Activated CD4-positive, alpha-beta memory T cell treated with anti-CD3 and anti-CD28 coated beads for 36 hours (primary cell): ENCODE measurements at regions not wholly inside any gene's neighbourhood (a gene's known extent, or its start where the extent isn't known, plus 50 kb on each side); places are given as distances from the start of the nearest gene placed in this dataset.

Experiments used
- CTCF ChIA-PET: fragments of 350-600 bp; sonication (Branson Sonifier 250); formaldehyde crosslinking; loops from one replicate; lab custom pipeline; 2021; ENCODE audit warnings: antibody characterized with exemption, inconsistent platforms; lab: Charles Lee
- POLR2A ChIA-PET: fragments of 350-600 bp; sonication (Branson Sonifier 250); formaldehyde crosslinking; loops from one replicate; lab custom pipeline; 2021; ENCODE audit warnings: antibody characterized with exemption; lab: Charles Lee
- DNase-seq: peaks from one replicate; pipeline ENCODE4 v3.0.0-alpha.2; 2020
- H3K27ac Mint-ChIP-seq: one replicate; pipeline ENCODE4 v1.8.0; 2021; ENCODE audit warnings: mixed read lengths
- H3K27me3 Mint-ChIP-seq: one replicate; pipeline ENCODE4 v1.8.0; 2021; ENCODE audit warnings: mixed read lengths
- H3K36me3 Mint-ChIP-seq: one replicate; pipeline ENCODE4 v1.8.0; 2021; ENCODE audit warnings: mixed read lengths
- H3K4me1 Mint-ChIP-seq: one replicate; pipeline ENCODE4 v1.8.0; 2021; ENCODE audit warnings: low read depth, mixed read lengths
- H3K4me3 Mint-ChIP-seq: one replicate; pipeline ENCODE4 v1.8.0; 2021; ENCODE audit warnings: mild to moderate bottlenecking, mixed read lengths
- H3K9me3 Mint-ChIP-seq: one replicate; pipeline ENCODE4 v1.8.0; 2021; ENCODE audit warnings: mixed read lengths
- intact Hi-C: fragments of 100-400 bp; cut with micrococcal nuclease; formaldehyde crosslinking; loops from one replicate; pipeline ENCODE4 v1.15.1; 2023

DNA sequence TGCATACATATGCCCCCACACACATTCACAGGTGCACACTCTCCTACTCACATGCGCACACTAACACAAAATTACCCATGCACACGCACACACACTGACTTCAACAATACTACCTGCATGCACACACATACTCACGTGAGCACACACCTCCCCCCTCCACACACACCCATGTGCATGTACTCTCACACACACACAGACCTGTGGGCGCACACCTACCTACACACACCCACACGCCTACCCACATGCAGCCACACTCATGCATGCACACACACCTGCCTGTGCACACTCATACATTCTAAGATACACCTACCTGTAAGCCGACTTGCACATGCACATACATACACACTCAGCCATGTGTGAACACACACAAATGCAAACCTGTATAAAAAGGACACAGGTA is 97.3 kb upstream of the GSC start:
- no peak overlapping the region for H3K4me3 Mint-ChIP-seq

DNA sequence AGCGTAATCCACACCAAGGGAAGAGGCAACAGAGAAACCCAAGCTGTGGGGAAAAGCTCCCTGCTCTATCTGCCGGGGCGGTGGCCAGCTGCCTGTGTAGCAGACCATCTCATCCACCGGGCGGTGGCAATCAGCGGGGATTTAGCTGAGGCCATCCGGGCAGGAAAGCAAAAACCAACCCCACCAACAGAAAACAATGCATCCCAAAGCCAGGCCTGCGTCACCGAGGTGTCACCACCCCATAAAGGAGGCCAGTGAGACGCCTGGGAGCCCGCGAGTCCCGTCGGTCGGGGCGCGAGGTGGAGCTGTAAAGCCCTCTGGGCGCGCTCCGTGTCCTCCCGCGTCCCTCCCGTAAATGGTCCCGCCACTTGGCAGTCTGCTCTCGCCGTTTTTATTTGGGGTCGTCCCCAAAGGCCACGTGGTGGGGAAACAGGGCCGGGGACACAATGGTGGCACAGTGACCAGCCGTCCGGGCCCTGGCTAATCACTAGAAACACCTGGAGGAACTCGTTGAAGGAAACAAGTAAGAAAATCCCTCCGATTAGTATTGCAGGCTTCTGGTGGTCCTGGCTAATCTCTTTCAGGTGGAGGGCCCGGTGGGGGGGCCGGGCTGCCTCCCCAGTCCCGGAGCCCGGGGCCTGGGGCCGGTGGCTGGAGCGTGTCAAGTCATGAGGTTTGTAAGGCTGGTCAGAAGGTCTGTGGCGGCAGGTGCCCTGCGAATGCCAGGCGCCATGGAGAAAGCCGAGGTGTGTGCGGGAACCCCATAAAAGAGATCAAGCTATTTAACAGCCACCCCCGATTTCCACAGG is 94.7 kb upstream of the GSC start:
- no peak overlapping the region for H3K27ac Mint-ChIP-seq
- ChIA-PET POLR2A (no interaction called here), CTCF (no interaction called here)
- intact Hi-C loops, result no loop called here
- peaks cover 29% of the 10 kb centered on the region for H3K27me3 Mint-ChIP-seq
- H3K4me3 Mint-ChIP-seq, result no peak overlapping the region
- H3K9me3 Mint-ChIP-seq, result no peaks in the 10 kb centered on the region
- no peaks in the 10 kb centered on the region for H3K4me1 Mint-ChIP-seq
- DNase-seq, result no peak
- no peaks in the 10 kb centered on the region for H3K36me3 Mint-ChIP-seq

More for the DNA sequence above, 97.3 kb upstream of the GSC start:
- intact Hi-C loops, result no loop called here
- CTCF ChIA-PET, result no interaction called here
- H3K27ac Mint-ChIP-seq, result no peak overlapping the region
- POLR2A ChIA-PET, result no interaction called here
- peaks cover 19% of the 10 kb centered on the region for H3K27me3 Mint-ChIP-seq
- H3K36me3 Mint-ChIP-seq, result no peaks in the 10 kb centered on the region
- no peaks in the 10 kb centered on the region for H3K9me3 Mint-ChIP-seq
- no peak for DNase-seq
- no peaks in the 10 kb centered on the region for H3K4me1 Mint-ChIP-seq

DNA sequence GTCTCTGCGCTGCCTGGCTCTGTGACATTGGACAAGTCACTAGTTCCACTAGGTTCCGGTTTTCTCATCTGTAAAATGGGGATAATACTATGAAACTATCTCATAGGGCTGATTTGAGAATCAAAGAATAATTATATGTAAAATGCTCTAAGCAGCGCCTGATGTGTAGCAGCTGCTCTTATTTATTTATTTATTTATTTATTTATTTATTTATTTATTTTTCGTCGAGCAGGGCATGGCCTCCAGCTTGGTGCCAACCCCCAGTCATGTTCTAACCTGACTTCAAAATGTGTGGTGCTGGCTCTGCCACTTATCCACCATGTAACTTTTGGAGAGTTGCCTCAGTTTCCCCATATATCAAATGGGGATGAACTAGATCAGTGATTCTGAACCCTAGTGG is 93.5 kb upstream of the GSC start:
- ChIA-PET POLR2A (no interaction called here), CTCF (no interaction called here)
- H3K9me3 Mint-ChIP-seq, result no peaks in the 10 kb centered on the region
- no peaks in the 10 kb centered on the region for H3K36me3 Mint-ChIP-seq
- H3K27ac Mint-ChIP-seq, result no peak overlapping the region
- no peaks in the 10 kb centered on the region for H3K4me1 Mint-ChIP-seq
- peaks cover 25% of the 10 kb centered on the region for H3K27me3 Mint-ChIP-seq
- intact Hi-C loops, result no loop called here
- DNase-seq, result no peak
- no peak overlapping the region for H3K4me3 Mint-ChIP-seq

DNA sequence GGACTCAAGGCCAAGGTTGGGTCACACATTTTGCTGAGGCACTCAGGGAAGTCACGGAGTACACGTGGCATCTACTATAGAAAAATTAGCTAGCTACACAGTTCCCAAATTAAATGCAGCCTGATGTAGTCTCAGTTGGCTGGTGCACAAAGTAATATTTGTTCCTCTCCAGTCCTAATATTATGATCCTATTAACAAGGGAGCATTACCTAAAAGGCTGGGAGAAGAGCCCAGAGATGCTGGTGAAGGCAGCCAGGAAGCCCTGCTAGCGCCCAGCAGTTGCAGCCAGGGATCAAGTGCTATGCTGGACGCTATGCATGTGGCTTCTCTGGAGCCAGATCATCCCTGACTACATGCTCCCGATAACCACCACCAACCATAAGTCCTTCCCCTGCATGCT is 88.0 kb upstream of the GSC start:
- H3K9me3 Mint-ChIP-seq, result peaks cover 13% of the 10 kb centered on the region
- no peaks in the 10 kb centered on the region for H3K36me3 Mint-ChIP-seq
- peaks cover 18% of the 10 kb centered on the region for H3K27me3 Mint-ChIP-seq
- H3K27ac Mint-ChIP-seq, result no peak overlapping the region
- intact Hi-C loops, result no loop called here
- POLR2A ChIA-PET, result no interaction called here
- no peaks in the 10 kb centered on the region for H3K4me1 Mint-ChIP-seq
- no peak for DNase-seq
- CTCF ChIA-PET, result no interaction called here
- no peak overlapping the region for H3K4me3 Mint-ChIP-seq

DNA sequence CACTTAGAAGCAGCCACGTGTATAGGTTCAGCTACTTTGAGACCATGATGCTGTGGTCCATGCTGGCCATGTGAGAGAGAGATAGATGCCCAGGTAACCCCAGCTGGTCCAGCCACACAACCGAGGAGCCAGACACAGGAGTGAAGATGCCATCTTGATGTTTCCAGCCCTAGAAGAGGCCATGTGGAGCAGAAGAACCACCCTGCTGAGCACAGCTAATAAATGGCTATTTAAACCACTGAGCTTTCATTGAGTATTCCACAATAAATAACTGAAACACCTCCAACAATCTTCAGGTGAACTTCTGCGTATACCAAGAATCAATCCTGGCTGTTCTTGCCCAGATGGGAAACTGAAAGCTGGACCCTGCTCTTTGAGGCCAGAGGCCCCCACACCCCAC is 84.0 kb upstream of the GSC start:
- H3K36me3 Mint-ChIP-seq, result no peaks in the 10 kb centered on the region
- DNase-seq, result no peak
- no peak overlapping the region for H3K4me3 Mint-ChIP-seq
- intact Hi-C loops, result no loop called here
- peaks cover 13% of the 10 kb centered on the region for H3K9me3 Mint-ChIP-seq
- CTCF ChIA-PET, result no interaction called here
- POLR2A ChIA-PET, result no interaction called here
- H3K27ac Mint-ChIP-seq, result no peak overlapping the region
- peaks cover 6% of the 10 kb centered on the region for H3K27me3 Mint-ChIP-seq
- H3K4me1 Mint-ChIP-seq, result no peaks in the 10 kb centered on the region

DNA sequence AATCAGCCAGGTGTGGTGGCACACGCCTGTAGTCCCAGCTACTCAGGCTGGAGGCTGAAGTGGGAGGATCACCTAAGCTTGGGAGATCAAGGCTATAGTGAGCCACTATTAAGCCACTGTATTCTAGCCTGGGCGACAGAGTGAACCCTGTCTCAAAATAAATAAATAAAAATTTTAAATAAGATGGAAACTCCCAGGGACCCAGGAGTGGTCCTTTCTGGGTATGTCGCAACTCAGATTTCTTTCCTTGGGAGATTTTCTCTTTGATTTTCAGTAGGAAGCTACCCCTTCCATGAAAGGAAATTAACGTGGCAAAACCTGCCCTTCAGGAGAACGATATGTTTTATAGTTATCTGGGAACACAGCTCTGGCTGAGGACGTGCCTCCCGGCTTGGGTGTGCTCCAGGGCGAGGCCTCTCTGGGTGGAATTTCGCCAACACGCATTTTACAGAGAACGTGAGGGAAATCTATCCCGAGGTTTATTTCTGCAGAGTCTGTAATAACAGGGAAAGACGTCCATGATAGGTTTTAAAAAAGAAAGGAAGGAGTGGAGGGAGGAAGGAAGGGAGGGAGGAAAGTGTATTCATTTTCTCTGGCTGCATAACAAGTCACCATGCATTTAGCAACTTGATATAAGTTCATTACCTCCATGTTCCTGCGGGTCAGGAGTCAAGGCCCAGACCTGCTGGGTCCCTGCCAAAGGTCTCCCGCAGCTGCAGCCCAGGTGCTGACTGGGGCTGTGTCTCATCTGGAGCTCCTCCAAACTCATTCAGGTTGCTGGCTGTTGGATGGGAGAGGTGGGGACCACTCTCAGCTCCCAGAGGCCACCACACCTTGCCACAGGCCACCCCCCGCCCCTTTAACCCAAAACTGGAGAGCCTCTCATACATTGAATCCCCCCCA is 80.6 kb upstream of the GSC start:
- no peak for DNase-seq
- no peaks in the 10 kb centered on the region for H3K36me3 Mint-ChIP-seq
- peaks cover 13% of the 10 kb centered on the region for H3K9me3 Mint-ChIP-seq
- H3K4me1 Mint-ChIP-seq, result no peaks in the 10 kb centered on the region
- POLR2A ChIA-PET, result no interaction called here
- CTCF ChIA-PET, result interaction anchor here (0.6 kb wide), 1 partner anchor 15 kb away, joined by 3 read pairs; no protein-coding TSS in a partner anchor
- H3K4me3 Mint-ChIP-seq, result no peak overlapping the region
- no peak overlapping the region for H3K27ac Mint-ChIP-seq
- peaks cover 6% of the 10 kb centered on the region for H3K27me3 Mint-ChIP-seq
- intact Hi-C loops, result no loop called here

DNA sequence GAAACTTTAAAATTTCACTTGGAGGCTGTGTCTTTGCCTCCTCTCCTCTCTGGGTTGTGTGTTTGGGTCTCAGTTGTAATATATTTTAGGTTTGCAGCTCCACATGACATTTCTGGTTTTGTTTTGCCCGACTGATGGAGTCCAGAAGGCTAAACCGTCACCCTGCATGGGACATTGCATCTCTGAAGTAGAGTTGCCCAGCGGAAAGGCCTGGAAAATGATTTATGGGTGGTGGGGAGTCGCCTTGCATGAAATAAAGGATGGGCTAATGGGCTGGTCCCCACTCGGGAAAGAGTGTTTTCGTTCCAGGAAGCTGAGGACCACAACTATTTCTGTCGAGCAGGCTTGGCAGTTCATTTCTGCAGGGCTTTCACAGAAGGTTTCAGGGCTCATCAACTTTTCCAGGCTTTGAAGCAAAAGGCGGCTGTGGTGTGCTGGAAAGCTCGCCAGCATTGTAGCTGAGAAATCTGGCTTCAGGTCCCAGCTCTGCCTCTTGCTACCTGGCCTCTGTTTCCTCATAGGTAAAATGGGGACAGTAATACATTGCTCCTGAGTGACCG is 74.8 kb upstream of the GSC start:
- intact Hi-C loops, result no loop called here

DNA sequence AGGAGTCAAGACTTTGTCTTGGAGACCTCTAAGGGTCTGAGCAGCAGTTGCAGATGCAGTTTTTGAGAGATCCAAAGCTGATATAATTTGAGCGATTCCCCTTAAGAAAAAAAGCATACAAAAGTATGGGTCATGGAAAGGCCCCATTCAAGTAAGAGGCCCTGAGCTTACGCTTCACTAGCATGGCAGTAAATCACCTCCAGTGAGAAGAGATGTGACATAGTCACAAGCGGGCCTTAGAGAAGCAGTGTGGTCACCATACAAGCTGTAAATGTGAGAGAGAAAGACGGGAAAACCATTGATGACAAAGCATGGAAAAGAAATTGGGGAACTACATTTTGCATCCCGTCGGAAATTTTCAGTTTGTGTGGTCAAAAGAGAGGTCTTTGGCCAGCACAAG is 70.6 kb upstream of the GSC start:
- POLR2A ChIA-PET, result no interaction called here
- CTCF ChIA-PET, result no interaction called here

More for the DNA sequence above, 74.8 kb upstream of the GSC start:
- H3K27ac Mint-ChIP-seq, result no peak overlapping the region
- H3K4me1 Mint-ChIP-seq, result no peaks in the 10 kb centered on the region
- no peak overlapping the region for H3K4me3 Mint-ChIP-seq
- no peaks in the 10 kb centered on the region for H3K27me3 Mint-ChIP-seq
- no peak for DNase-seq
- no peaks in the 10 kb centered on the region for H3K9me3 Mint-ChIP-seq
- H3K36me3 Mint-ChIP-seq, result no peaks in the 10 kb centered on the region
- CTCF ChIA-PET, result no interaction called here
- POLR2A ChIA-PET, result no interaction called here

DNA sequence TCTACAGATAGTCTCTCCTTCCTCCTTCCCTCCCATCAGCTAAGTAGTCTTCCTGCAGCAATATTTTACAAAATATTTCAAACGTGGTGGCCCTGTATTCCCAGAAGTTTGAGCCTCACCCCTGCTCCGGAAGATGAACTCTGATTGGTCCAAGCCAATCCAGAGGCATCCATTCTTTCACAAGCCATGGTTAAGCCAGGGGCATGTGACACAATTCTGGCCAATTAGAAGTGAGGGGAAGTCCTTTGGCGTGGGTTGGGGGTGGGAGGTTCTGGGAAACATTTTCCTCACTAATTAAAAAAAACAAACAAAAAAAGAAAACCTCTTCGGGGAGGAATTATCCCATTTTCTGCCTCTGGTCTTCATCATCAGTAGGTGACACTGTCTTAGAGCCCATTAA is 69.4 kb upstream of the GSC start:
- CTCF ChIA-PET, result no interaction called here
- intact Hi-C loops, result no loop called here
- Mint-ChIP-seq H3K9me3 (peaks cover 5% of the 10 kb centered on the region), H3K27me3 (no peaks in the 10 kb centered on the region), H3K27ac (no peak overlapping the region), H3K4me3 (no peak overlapping the region), H3K4me1 (no peaks in the 10 kb centered on the region), H3K36me3 (no peaks in the 10 kb centered on the region)
- POLR2A ChIA-PET, result no interaction called here
- no peak for DNase-seq

More for the DNA sequence above, 70.6 kb upstream of the GSC start:
- H3K4me1 Mint-ChIP-seq, result no peaks in the 10 kb centered on the region
- intact Hi-C loops, result no loop called here
- peaks cover 5% of the 10 kb centered on the region for H3K9me3 Mint-ChIP-seq
- H3K27ac Mint-ChIP-seq, result no peak overlapping the region
- no peaks in the 10 kb centered on the region for H3K36me3 Mint-ChIP-seq
- no peak overlapping the region for H3K4me3 Mint-ChIP-seq
- H3K27me3 Mint-ChIP-seq, result no peaks in the 10 kb centered on the region
- no peak for DNase-seq

DNA sequence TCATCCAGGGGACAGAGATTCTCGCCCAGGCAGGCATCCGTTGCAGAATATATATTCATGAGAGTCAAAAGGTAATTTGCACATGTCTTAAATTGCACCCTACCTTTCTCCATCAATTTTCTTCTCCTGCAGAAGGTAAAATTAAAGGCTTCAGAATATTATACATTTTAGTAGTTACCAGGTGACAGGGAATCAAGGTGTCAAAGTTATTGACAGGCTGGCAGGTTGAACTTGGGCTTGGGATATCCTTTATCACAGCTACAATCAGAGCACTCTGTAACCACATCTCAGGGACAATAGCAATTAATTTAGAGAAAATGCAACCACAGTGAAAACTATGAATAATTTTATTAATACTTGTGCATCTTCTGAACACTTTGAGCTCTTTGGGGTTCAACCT is 66.9 kb upstream of the GSC start:
- CTCF ChIA-PET, result no interaction called here
- intact Hi-C loops, result no loop called here
- POLR2A ChIA-PET, result no interaction called here
- Mint-ChIP-seq H3K4me3 (no peak overlapping the region), H3K36me3 (no peaks in the 10 kb centered on the region), H3K27me3 (no peaks in the 10 kb centered on the region), H3K27ac (no peak overlapping the region), H3K4me1 (no peaks in the 10 kb centered on the region), H3K9me3 (peaks cover 5% of the 10 kb centered on the region)
- DNase-seq, result no peak

DNA sequence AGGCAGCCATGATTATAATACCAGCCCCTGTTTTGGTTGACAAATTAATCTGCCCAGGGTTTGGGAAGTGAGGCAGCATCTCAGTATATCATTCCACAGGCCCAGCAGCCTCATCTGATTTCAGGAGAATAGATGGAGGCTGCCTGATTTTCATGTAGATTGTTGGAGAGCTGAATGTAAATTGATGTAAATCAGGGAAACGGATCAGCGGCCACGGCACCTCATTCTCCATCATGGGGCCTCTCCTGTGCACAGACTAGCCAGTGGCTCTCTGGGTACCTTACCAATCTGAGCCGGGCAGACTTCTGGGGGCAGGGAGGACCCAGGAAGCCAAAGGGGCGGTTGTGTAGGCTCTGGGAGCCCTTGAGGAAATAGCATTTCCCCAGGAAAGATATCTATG is 63.7 kb upstream of the GSC start:
- H3K9me3 Mint-ChIP-seq, result peaks cover 5% of the 10 kb centered on the region
- no peak overlapping the region for H3K4me3 Mint-ChIP-seq
- no peak overlapping the region for H3K27ac Mint-ChIP-seq
- POLR2A ChIA-PET, result no interaction called here
- intact Hi-C loops, result no loop called here
- no peaks in the 10 kb centered on the region for H3K27me3 Mint-ChIP-seq
- CTCF ChIA-PET, result no interaction called here
- no peaks in the 10 kb centered on the region for H3K4me1 Mint-ChIP-seq
- no peak for DNase-seq
- no peaks in the 10 kb centered on the region for H3K36me3 Mint-ChIP-seq

DNA sequence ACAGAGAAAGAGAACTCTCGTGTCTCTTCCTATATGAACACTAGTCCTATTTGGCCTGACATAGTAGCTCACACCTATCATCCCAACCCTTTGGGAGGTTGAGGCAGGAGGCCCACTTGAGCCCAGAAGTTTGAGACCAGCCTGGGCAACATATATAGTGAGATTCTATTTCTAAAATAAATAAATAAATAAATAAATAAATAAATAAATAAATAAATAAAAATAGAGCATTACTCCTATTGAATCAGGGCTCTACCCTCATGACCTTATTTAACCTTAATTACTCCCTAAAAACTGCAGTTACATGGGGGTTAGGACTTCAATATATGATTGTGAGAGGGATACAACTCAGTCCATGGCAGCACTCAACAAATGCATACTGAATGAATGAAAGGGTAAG is 61.2 kb upstream of the GSC start:
- H3K27ac Mint-ChIP-seq, result no peak overlapping the region
- H3K27me3 Mint-ChIP-seq, result peaks cover 2% of the 10 kb centered on the region
- H3K4me1 Mint-ChIP-seq, result no peaks in the 10 kb centered on the region
- intact Hi-C loops, result no loop called here
- ChIA-PET CTCF (interaction anchor here (0.7 kb wide), 1 partner anchor 32 kb away, joined by 4 read pairs; no protein-coding TSS in a partner anchor), POLR2A (no interaction called here)
- peaks cover 5% of the 10 kb centered on the region for H3K9me3 Mint-ChIP-seq
- no peak overlapping the region for H3K4me3 Mint-ChIP-seq
- DNase-seq, result no peak
- H3K36me3 Mint-ChIP-seq, result no peaks in the 10 kb centered on the region
